Activated naive CD4-positive, alpha-beta T cell (primary cell): ENCODE measurements at regions not wholly inside any gene's neighbourhood (a gene's known extent, or its start where the extent isn't known, plus 50 kb on each side); places are given as distances from the start of the nearest gene placed in this dataset.

Source experiments
- DNase-seq, 4 experiments: peaks; one replicate each; lab custom pipeline; 2025; lab: John Stamatoyannopoulos, UW

- no peak for DNase-seq
Measured at GRCh38 chr1:204736836-204737235, 51.3 kb upstream of the LRRN2 start.

- no peak for DNase-seq
Measured at GRCh38 chr1:204738506-204738905, 53.0 kb upstream of the LRRN2 start.

- no peak for DNase-seq
Measured at GRCh38 chr1:204740354-204740753, 54.8 kb upstream of the LRRN2 start.

GRCh38 chr1:204741440-204741839 is 55.9 kb upstream of the LRRN2 start:
- DNase-seq = no peak

GRCh38 chr1:204742676-204743251 is 57.2 kb upstream of the LRRN2 start:
- DNase-seq = no peak

- no peak for DNase-seq
Measured at GRCh38 chr1:204744107-204744779, 58.7 kb upstream of the LRRN2 start.

- DNase-seq = peak in 2 of 4 experiments; percentile 12 to 20
Measured at GRCh38 chr1:204746838-204747442, 61.4 kb upstream of the LRRN2 start.

GRCh38 chr1:204751480-204751879 is 65.9 kb upstream of the LRRN2 start:
- no peak for DNase-seq

GRCh38 chr1:204751883-204752687 is 66.5 kb upstream of the LRRN2 start:
- DNase-seq = no peak

GRCh38 chr1:204752688-204753040 is 67.1 kb upstream of the LRRN2 start:
- no peak for DNase-seq

GRCh38 chr1:204754821-204755220 is 69.3 kb upstream of the LRRN2 start:
- no peak for DNase-seq

- no peak for DNase-seq
Measured at GRCh38 chr1:204756349-204756748, 70.8 kb upstream of the LRRN2 start.

- no peak for DNase-seq
Measured at GRCh38 chr1:204756811-204757210, 71.3 kb upstream of the LRRN2 start.

GRCh38 chr1:204758601-204759000 is 73.1 kb upstream of the LRRN2 start:
- no peak for DNase-seq

GRCh38 chr1:204760350-204760749 is 74.8 kb upstream of the LRRN2 start:
- no peak for DNase-seq

GRCh38 chr1:204760757-204761156 is 75.2 kb upstream of the LRRN2 start:
- DNase-seq = no peak

- peak; percentile 5 to 56 (median 28) for DNase-seq
Measured at GRCh38 chr1:204763773-204764427, 78.4 kb upstream of the LRRN2 start.

GRCh38 chr1:204769997-204770396 is 84.5 kb upstream of the LRRN2 start:
- no peak for DNase-seq

- no peak for DNase-seq
Measured at GRCh38 chr1:204771358-204771757, 85.8 kb upstream of the LRRN2 start.

GRCh38 chr1:204773246-204773645 is 87.7 kb upstream of the LRRN2 start:
- DNase-seq = no peak

- no peak for DNase-seq
Measured at GRCh38 chr1:204775546-204775945, 90.0 kb upstream of the LRRN2 start.

- no peak for DNase-seq
Measured at GRCh38 chr1:204777591-204777990, 92.1 kb upstream of the LRRN2 start.
